Progenitor cell of endocrine pancreas (in vitro differentiated cells): ENCODE measurements at regions not wholly inside any gene's neighbourhood (a gene's known extent, or its start where the extent isn't known, plus 50 kb on each side); places are given as distances from the start of the nearest gene placed in this dataset.
"Not testable (repeated sequence)": the region's sequence is repeated elsewhere in the genome, so short reads cannot be mapped to it uniquely, and the experiment has no call there.

ENCODE experiments used
- DNase-seq: peaks from one replicate; pipeline ENCODE4 v3.0.0; 2021; ENCODE audit warnings: low spot score; ENCODE audit not compliant: unreplicated experiment
- H3K27ac Mint-ChIP-seq: 2 replicates; pipeline ENCODE4 v1.8.0; 2021; ENCODE audit warnings: mild to moderate bottlenecking, moderate library complexity, mixed read lengths
- H3K27me3 Mint-ChIP-seq: 2 replicates; pipeline ENCODE4 v1.8.0; 2021; ENCODE audit warnings: mixed read lengths
- H3K36me3 Mint-ChIP-seq: 2 replicates; pipeline ENCODE4 v1.8.0; 2022; ENCODE audit warnings: mixed read lengths; ENCODE audit not compliant: insufficient read depth
- H3K4me1 Mint-ChIP-seq: 2 replicates; pipeline ENCODE4 v1.8.0; 2021; ENCODE audit warnings: low read depth, mixed read lengths
- H3K4me3 Mint-ChIP-seq: 2 replicates; pipeline ENCODE4 v1.8.0; 2021; ENCODE audit warnings: low read depth, mild to moderate bottlenecking, moderate library complexity, mixed read lengths
- H3K9me3 Mint-ChIP-seq: 2 replicates; pipeline ENCODE4 v1.8.0; 2021; ENCODE audit warnings: low read depth, mixed read lengths
- TF ChIP-seq, protein P1 (sequence below): fragments of 200-600 bp; sonication (generic); IDR thresholded peaks from one replicate; pipeline ENCODE4 v1.5.0; 2021; ENCODE audit warnings: antibody characterized with exemption, mild to moderate bottlenecking; ENCODE audit not compliant: unreplicated experiment

DNA sequence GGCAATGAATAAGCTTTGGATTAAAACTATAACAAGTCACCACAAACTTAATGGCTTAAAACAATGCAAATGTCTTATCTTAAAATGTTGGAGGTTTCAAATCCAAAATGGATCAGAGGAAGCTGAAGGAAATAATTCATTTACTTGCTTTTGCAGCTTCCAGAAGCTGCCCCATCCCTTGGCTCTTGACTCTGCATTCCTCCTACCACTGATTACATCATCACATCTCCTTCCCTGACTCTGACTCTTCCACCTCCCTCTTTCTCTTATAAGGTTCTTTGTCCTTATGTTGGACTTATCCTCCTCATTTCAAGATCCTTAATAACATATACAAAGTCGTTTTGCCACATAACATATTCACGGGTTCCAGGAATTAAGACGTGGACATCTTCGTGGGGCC is 982.8 kb upstream of the ROBO1 start:
- Mint-ChIP-seq H3K27me3 (no peaks in the 10 kb centered on the region), H3K4me3 (no peak overlapping the region), H3K9me3 (no peaks in the 10 kb centered on the region), H3K36me3 (no peaks in the 10 kb centered on the region), H3K27ac (no peak overlapping the region), H3K4me1 (no peaks in the 10 kb centered on the region)
- TF ChIP-seq, protein P1, sequence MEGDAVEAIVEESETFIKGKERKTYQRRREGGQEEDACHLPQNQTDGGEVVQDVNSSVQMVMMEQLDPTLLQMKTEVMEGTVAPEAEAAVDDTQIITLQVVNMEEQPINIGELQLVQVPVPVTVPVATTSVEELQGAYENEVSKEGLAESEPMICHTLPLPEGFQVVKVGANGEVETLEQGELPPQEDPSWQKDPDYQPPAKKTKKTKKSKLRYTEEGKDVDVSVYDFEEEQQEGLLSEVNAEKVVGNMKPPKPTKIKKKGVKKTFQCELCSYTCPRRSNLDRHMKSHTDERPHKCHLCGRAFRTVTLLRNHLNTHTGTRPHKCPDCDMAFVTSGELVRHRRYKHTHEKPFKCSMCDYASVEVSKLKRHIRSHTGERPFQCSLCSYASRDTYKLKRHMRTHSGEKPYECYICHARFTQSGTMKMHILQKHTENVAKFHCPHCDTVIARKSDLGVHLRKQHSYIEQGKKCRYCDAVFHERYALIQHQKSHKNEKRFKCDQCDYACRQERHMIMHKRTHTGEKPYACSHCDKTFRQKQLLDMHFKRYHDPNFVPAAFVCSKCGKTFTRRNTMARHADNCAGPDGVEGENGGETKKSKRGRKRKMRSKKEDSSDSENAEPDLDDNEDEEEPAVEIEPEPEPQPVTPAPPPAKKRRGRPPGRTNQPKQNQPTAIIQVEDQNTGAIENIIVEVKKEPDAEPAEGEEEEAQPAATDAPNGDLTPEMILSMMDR = no peak
- no peak for DNase-seq

DNA sequence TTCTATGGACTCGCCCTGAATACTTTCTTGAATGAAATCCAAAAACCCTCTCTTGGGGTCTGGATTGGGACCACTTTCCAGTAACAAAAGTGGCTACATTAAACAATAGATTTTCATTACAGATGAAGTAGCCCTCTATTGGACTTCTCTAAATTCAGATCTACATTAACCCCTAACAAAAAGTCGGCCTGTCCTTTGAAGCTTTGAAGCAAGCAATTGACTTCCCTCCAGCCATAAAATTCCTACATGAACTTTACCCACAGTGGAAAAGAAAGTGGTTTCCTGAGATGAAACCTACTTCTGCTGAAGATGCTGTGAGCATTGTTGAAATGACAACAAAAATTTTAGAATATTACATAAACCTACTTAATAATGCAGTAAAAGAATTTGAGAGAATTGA is 967.1 kb upstream of the ROBO1 start:
- Mint-ChIP-seq H3K27ac (peak overlapping the region; percentile 98), H3K36me3 (peaks cover 9% of the 10 kb centered on the region), H3K4me3 (no peak overlapping the region)

DNA sequence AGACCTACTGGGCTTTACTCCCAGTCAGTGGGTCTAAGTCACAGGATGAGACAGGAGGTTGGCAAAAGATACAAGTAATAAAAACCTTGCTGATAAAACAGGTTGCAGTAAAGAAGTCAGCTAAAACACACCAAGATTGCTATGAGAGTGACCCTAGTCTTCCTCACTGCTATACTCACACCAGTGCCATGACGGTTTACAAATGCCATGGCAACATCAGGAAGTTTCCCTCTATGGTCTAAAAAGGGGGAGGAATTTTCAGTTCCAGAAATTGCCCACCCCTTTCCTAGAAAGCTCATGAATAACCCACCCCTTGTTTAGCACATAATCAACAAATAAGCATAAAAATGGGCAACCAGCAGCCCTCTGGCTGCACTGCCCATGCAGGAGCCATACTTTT is 966.7 kb upstream of the ROBO1 start:
- H3K27me3 Mint-ChIP-seq = no peaks in the 10 kb centered on the region
- peaks cover 9% of the 10 kb centered on the region for H3K36me3 Mint-ChIP-seq
- no peak for DNase-seq
- peak overlapping the region; percentile 98 for H3K27ac Mint-ChIP-seq
- peak overlapping the region; percentile 61 for H3K4me3 Mint-ChIP-seq
- TF ChIP-seq, protein P1 = no peak
- H3K9me3 Mint-ChIP-seq = peaks cover 33% of the 10 kb centered on the region
- H3K4me1 Mint-ChIP-seq = peaks cover 20% of the 10 kb centered on the region

More for the DNA sequence above, 967.1 kb upstream of the ROBO1 start:
- DNase-seq = no peak
- H3K27me3 Mint-ChIP-seq = no peaks in the 10 kb centered on the region
- H3K9me3 Mint-ChIP-seq = peaks cover 37% of the 10 kb centered on the region
- TF ChIP-seq, protein P1 = no peak
- peaks cover 20% of the 10 kb centered on the region for H3K4me1 Mint-ChIP-seq

DNA sequence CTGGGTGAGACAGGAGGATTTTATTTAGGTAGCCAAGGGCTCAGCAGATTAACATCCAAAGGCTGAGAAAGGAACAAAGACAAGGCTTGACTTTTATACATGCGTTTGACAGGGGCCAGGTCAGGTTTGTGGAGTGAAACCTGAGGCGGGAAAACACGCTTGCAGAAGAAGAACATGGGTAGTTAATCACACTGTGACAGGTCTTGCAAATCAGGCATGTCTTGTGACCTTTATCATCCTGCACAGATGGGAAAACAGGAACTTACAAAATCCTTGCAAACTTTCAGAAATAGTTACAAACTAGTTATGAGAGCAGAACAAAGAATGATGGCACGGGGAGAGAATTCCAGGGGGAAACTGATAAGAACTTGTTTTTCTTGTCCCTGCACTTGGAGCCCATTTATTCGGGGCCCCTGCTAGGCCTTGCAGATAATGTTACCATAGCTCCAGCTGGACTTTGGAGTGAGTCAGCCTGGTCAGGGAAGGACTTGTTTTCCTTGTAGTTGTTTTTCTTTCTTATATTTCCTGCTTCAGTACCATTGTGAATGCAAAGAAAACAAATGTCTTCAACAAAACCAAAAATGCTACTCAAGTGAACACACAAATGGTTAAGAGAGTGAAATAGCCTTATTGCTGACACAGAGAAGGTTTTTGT is 965.9 kb upstream of the ROBO1 start:
- Mint-ChIP-seq H3K9me3 (peaks cover 36% of the 10 kb centered on the region), H3K27me3 (no peaks in the 10 kb centered on the region), H3K4me3 (peak overlapping the region; percentile 61), H3K27ac (peak overlapping the region; percentile 98), H3K4me1 (peaks cover 20% of the 10 kb centered on the region), H3K36me3 (peaks cover 9% of the 10 kb centered on the region)
- TF ChIP-seq, protein P1 = no peak
- peak; percentile 27 for DNase-seq

DNA sequence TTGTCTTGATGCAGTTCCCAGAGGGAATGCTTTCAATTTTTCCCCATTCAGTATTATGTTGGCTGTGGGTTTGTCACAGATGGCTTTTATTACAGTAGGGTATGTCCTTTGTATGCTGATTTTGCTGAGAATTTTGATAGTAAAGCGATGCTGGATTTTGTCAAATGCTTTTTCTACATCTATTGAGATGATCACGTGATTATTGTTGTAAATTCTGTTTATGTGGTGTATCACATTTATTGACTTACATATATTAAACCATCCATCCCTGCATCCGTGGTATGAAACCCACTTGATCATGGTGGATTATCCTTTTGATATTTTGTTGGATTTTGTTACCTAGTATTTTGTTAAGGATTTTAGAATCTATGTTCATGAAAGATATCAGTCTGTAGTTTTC is 959.8 kb upstream of the ROBO1 start:
- H3K36me3 Mint-ChIP-seq, DNase-seq, H3K4me3 Mint-ChIP-seq, H3K27me3 Mint-ChIP-seq, H3K27ac Mint-ChIP-seq, H3K4me1 Mint-ChIP-seq: not testable (repeated sequence)
- H3K9me3 Mint-ChIP-seq = peaks cover 24% of the 10 kb centered on the region

DNA sequence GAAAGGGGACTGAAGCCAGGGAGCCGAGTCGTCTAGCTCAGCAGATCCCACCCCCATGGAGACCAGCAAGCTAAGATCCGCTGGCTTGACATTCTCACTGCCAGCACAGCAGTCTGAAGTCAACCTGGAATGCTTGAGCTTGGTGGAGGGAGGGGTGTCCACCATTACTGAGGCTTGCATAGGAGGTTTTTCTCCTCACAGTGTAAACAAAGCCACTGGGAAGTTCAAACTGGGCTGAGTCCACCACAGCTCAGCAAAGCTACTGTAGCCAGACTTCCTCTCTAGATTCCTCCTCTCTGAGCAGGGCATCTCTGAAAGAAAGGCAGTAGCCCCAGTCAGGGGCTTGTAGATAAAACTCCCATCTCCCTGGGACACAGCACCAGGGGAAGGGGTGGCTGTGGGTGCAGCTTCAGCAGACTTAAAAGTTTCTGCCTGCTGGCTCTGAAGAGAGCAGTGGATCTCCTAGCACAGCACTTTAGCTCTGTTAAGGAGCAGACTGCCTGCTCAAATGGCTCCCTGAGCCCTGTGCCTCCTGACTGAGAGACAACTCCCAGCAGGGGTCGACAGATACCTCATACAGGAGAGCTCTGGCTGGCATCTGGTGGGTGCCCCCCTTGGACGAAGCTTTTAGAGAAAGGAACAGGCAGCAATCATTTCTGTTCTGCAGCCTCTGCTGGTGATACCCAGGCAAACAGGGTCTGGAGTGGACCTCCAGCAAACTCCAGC is 942.0 kb upstream of the ROBO1 start:
- H3K9me3 Mint-ChIP-seq = peaks cover 43% of the 10 kb centered on the region
- H3K4me1 Mint-ChIP-seq, H3K36me3 Mint-ChIP-seq, H3K4me3 Mint-ChIP-seq, H3K27me3 Mint-ChIP-seq, DNase-seq, H3K27ac Mint-ChIP-seq: not testable (repeated sequence)
